Mesendoderm (in vitro differentiated cells): ENCODE measurements at regions not wholly inside any gene's neighbourhood (a gene's known extent, or its start where the extent isn't known, plus 50 kb on each side); places are given as distances from the start of the nearest gene placed in this dataset.

ENCODE experiments used
- DNase-seq: peaks from one replicate; pipeline ENCODE4 v3.0.0; 2013
- H2AK5ac ChIP-seq: 2 replicates; pipeline ENCODE4 v1.6.1; 2013; ENCODE audit warnings: low read length, inconsistent platforms
- H2BK120ac ChIP-seq: 2 replicates; pipeline ENCODE4 v1.6.1; 2013; ENCODE audit warnings: low read depth, mild to moderate bottlenecking, low read length, moderate library complexity, mixed read lengths
- H2BK15ac ChIP-seq: replicated peaks from 2 replicates; pipeline ENCODE4 v1.6.1; 2013; ENCODE audit warnings: low read depth, mild to moderate bottlenecking, moderate library complexity
- H2BK5ac ChIP-seq: 2 replicates; pipeline ENCODE4 v1.6.1; 2013; ENCODE audit warnings: low read length, inconsistent platforms
- H3K18ac ChIP-seq: 2 replicates; pipeline ENCODE4 v1.6.1; 2013; ENCODE audit warnings: mild to moderate bottlenecking, low read length, mixed read lengths
- H3K23ac ChIP-seq: one replicate; pipeline ENCODE4 v1.6.1; 2013; ENCODE audit warnings: low read length
- H3K27ac ChIP-seq: 2 replicates; pipeline ENCODE4 v1.5.1; 2013; ENCODE audit warnings: low read depth, mild to moderate bottlenecking, inconsistent platforms, low read length, moderate library complexity
- H3K27me3 ChIP-seq: 2 replicates; pipeline ENCODE4 v1.6.1; 2013; ENCODE audit warnings: low read length, control low read depth, mild to moderate bottlenecking, inconsistent platforms; ENCODE audit not compliant: insufficient read depth, poor library complexity
- H3K36me3 ChIP-seq: 2 replicates; pipeline ENCODE4 v1.6.1; 2013; ENCODE audit warnings: low read length, inconsistent platforms; ENCODE audit not compliant: control insufficient read depth, insufficient read depth
- H3K4ac ChIP-seq: one replicate; pipeline ENCODE4 v1.6.1; 2013; ENCODE audit warnings: low read depth, mild to moderate bottlenecking, low read length, moderate library complexity
- H3K4me1 ChIP-seq: 2 replicates; pipeline ENCODE4 v1.6.1; 2013; ENCODE audit warnings: low read depth, low read length, inconsistent platforms; ENCODE audit not compliant: control insufficient read depth
- H3K4me2 ChIP-seq: 2 replicates; pipeline ENCODE4 v1.6.1; 2013; ENCODE audit warnings: low read length
- H3K4me3 ChIP-seq: 2 replicates; pipeline ENCODE4 v1.5.1; 2013; ENCODE audit warnings: mild to moderate bottlenecking, low read length
- H3K56ac ChIP-seq: one replicate; pipeline ENCODE4 v1.6.1; 2013; ENCODE audit warnings: low read length
- H3K79me1 ChIP-seq: 2 replicates; pipeline ENCODE4 v1.6.1; 2013; ENCODE audit warnings: low read length, inconsistent platforms
- H3K79me2 ChIP-seq: 2 replicates; pipeline ENCODE4 v1.6.1; 2013; ENCODE audit warnings: mild to moderate bottlenecking, low read length; ENCODE audit not compliant: control insufficient read depth, insufficient read depth
- H3K9ac ChIP-seq: 2 replicates; pipeline ENCODE4 v1.6.1; 2013; ENCODE audit warnings: low read length, inconsistent platforms
- H4K5ac ChIP-seq: one replicate; pipeline ENCODE4 v1.6.1; 2013; ENCODE audit warnings: low read length
- H4K8ac ChIP-seq: one replicate; pipeline ENCODE4 v1.6.1; 2013; ENCODE audit warnings: low read depth, mild to moderate bottlenecking, control low read depth, low read length, moderate library complexity
- WGBS: extraction: QIAGEN DNeasy Blood & Tissue Kit; methylation state at CpG from one replicate; pipeline ENCODE4 v1.1.7; 2013; ENCODE audit warnings: low lambda C conversion rate, missing lambda C conversion rate; ENCODE audit not compliant: insufficient coverage; ENCODE audit errors: extremely low coverage; 5-methylcytosine and 5-hydroxymethylcytosine counted together

DNA sequence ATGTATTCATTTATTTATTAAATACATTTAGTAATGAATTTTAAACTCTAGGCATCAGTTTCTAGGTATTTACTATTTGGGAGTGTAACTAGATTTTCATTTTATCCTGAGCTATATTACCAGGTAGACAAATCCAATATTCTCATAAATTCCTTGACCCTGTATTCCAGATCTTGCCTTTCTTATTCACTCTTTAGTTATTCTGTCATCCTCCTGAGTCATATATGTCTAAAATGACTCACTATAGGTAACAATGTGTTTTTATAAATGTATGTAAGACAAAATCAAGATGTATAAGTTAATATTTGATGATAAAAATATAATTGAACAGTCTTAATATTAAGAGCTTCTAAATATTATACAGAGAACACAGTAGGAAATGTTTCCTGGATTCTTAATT, 642.1 kb upstream of the NRSN1 start:
- no peak overlapping the region for H2BK120ac ChIP-seq

GRCh38 chr6:23494367-23494766, 631.6 kb upstream of the NRSN1 start:
- no peaks in the 10 kb centered on the region for H3K27me3 ChIP-seq
- no peak overlapping the region for H2BK120ac ChIP-seq
- no peak overlapping the region for H2AK5ac ChIP-seq
- WGBS = no CpG with 5 or more reads among the region's 4 CpGs
- no peak overlapping the region for H3K23ac ChIP-seq
- no peak overlapping the region for H3K9ac ChIP-seq
- H3K56ac ChIP-seq = no peak overlapping the region
- H3K79me1 ChIP-seq = no peaks in the 10 kb centered on the region
- H3K79me2 ChIP-seq = no peaks in the 10 kb centered on the region
- no peak overlapping the region for H3K4me3 ChIP-seq
- no peak overlapping the region for H3K4me2 ChIP-seq
- no peak overlapping the region for H4K5ac ChIP-seq
- H2BK15ac ChIP-seq = no peak overlapping the region
- no peak overlapping the region for H3K18ac ChIP-seq
- no peak overlapping the region for H3K4ac ChIP-seq
- H4K8ac ChIP-seq = no peak overlapping the region
- no peaks in the 10 kb centered on the region for H3K36me3 ChIP-seq
- H3K4me1 ChIP-seq = no peaks in the 10 kb centered on the region
- H3K27ac ChIP-seq = no peak overlapping the region
- no peak overlapping the region for H2BK5ac ChIP-seq
- no peak for DNase-seq

More for the DNA sequence above, 642.1 kb upstream of the NRSN1 start:
- Histone ChIP-seq H2BK15ac (no peak overlapping the region), H3K4ac (no peak overlapping the region), H4K5ac (no peak overlapping the region), H3K79me1 (no peaks in the 10 kb centered on the region), H2AK5ac (no peak overlapping the region), H3K27me3 (no peaks in the 10 kb centered on the region), H3K4me2 (no peak overlapping the region), H3K23ac (no peak overlapping the region), H3K79me2 (no peaks in the 10 kb centered on the region), H3K4me1 (no peaks in the 10 kb centered on the region), H2BK5ac (no peak overlapping the region), H3K27ac (no peak overlapping the region), H3K9ac (no peak overlapping the region), H3K36me3 (no peaks in the 10 kb centered on the region), H3K4me3 (no peak overlapping the region), H4K8ac (no peak overlapping the region), H3K18ac (no peak overlapping the region), H3K56ac (no peak overlapping the region)
- no peak for DNase-seq

DNA sequence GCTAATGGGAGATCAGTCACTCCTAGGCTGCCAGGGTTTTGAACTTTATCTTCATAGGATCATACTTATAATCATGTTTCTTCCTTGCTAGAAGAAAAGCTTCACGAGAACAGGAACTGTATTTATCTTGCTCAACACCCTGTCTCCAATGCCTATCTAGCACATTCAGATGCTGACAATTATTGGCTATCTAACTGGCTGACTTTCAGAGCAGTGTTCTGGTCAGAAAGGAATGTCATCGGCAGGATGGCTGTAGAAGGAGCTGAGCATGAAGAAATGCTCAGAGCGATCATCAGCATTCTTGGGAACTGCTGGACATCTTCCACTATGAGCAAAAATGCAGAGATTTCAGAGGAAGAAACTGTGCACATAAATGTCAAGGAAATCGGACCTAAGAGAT, 628.0 kb upstream of the NRSN1 start:
- peak; percentile 27 for DNase-seq
- Histone ChIP-seq H2BK15ac (no peak overlapping the region), H4K8ac (no peak overlapping the region), H3K56ac (no peak overlapping the region), H2BK120ac (no peak overlapping the region), H3K79me2 (no peaks in the 10 kb centered on the region), H3K79me1 (no peaks in the 10 kb centered on the region), H3K27ac (no peak overlapping the region), H3K23ac (no peak overlapping the region), H3K4me3 (no peak overlapping the region), H2BK5ac (no peak overlapping the region), H4K5ac (no peak overlapping the region), H3K4me2 (no peak overlapping the region), H3K18ac (no peak overlapping the region), H3K36me3 (no peaks in the 10 kb centered on the region), H3K9ac (no peak overlapping the region), H3K4me1 (no peaks in the 10 kb centered on the region), H3K27me3 (no peaks in the 10 kb centered on the region), H3K4ac (no peak overlapping the region), H2AK5ac (no peak overlapping the region)
- WGBS = no CpG with 5 or more reads among the region's 4 CpGs

DNA sequence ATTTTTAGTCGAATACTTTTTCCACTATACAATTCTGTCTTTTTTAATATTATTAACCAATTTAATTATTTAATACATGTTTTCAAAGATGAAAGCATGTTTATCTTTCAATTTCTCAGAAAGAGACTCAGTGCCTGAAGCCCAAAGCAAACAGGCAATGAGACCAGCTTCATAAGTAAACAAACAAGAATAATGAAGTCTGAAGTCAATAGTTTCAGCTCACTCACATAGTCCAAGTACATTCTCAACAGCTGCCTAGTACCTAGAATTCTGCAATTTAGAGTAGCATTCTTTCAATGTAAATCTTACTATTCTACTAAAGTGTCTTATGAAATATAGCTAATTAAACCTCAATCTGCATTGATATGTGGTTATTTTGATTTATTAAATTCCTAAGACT, 626.5 kb upstream of the NRSN1 start:
- no peak overlapping the region for H3K4me2 ChIP-seq
- no peaks in the 10 kb centered on the region for H3K79me2 ChIP-seq
- no peak overlapping the region for H3K9ac ChIP-seq
- no peak overlapping the region for H3K27ac ChIP-seq
- no peak overlapping the region for H2BK15ac ChIP-seq
- no peak overlapping the region for H3K56ac ChIP-seq
- H2AK5ac ChIP-seq = no peak overlapping the region
- H3K36me3 ChIP-seq = no peaks in the 10 kb centered on the region
- no peak overlapping the region for H3K18ac ChIP-seq
- H3K4me3 ChIP-seq = no peak overlapping the region
- no peak overlapping the region for H4K8ac ChIP-seq
- no peak overlapping the region for H2BK5ac ChIP-seq
- H2BK120ac ChIP-seq = no peak overlapping the region
- no peaks in the 10 kb centered on the region for H3K4me1 ChIP-seq
- no peak overlapping the region for H4K5ac ChIP-seq
- no peak for DNase-seq
- no peak overlapping the region for H3K4ac ChIP-seq
- 100% methylated on average over 1 of the region's 1 CpG for WGBS
- H3K79me1 ChIP-seq = no peaks in the 10 kb centered on the region
- H3K23ac ChIP-seq = no peak overlapping the region
- no peaks in the 10 kb centered on the region for H3K27me3 ChIP-seq

DNA sequence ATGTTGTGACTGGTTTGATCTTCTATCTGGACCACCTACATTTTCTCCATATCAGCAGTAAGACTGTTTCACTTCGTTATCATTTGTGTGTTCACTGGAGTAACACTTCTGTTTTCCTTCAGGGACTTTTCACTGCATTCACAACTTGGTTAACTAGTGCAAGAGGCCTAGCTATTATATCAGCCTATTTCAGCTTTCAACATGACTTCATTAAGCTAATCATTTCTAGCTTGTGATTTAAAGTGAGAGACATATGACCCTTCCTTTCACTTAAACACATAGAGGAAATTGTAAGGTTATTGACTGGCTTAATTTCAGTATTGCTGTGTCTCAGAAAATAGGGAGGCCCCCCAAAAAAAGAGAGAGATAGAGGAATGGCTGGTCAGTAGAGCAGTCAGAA, 622.8 kb upstream of the NRSN1 start:
- H2BK120ac ChIP-seq = no peak overlapping the region
- no peak overlapping the region for H4K5ac ChIP-seq
- H3K27me3 ChIP-seq = no peaks in the 10 kb centered on the region
- DNase-seq = peak; percentile 18
- H2BK5ac ChIP-seq = no peak overlapping the region
- no peak overlapping the region for H3K4me2 ChIP-seq
- H3K18ac ChIP-seq = no peak overlapping the region
- no peak overlapping the region for H4K8ac ChIP-seq
- H3K56ac ChIP-seq = no peak overlapping the region
- no peak overlapping the region for H3K27ac ChIP-seq
- H3K79me2 ChIP-seq = no peaks in the 10 kb centered on the region
- no peaks in the 10 kb centered on the region for H3K4me1 ChIP-seq
- H2BK15ac ChIP-seq = no peak overlapping the region
- WGBS = no CpG with 5 or more reads among the region's 1 CpG
- H3K79me1 ChIP-seq = no peaks in the 10 kb centered on the region
- no peak overlapping the region for H3K4ac ChIP-seq
- H3K36me3 ChIP-seq = no peaks in the 10 kb centered on the region
- H3K9ac ChIP-seq = no peak overlapping the region
- H3K23ac ChIP-seq = no peak overlapping the region
- H3K4me3 ChIP-seq = no peak overlapping the region
- no peak overlapping the region for H2AK5ac ChIP-seq

- no CpG with 5 or more reads among the region's 3 CpGs for WGBS
- Histone ChIP-seq H3K4me3 (no peak overlapping the region), H3K79me2 (no peaks in the 10 kb centered on the region), H2BK120ac (no peak overlapping the region), H3K9ac (no peak overlapping the region), H4K5ac (no peak overlapping the region), H3K23ac (no peak overlapping the region), H3K79me1 (no peaks in the 10 kb centered on the region), H2AK5ac (no peak overlapping the region), H3K18ac (no peak overlapping the region), H4K8ac (no peak overlapping the region), H3K27me3 (no peaks in the 10 kb centered on the region), H3K56ac (no peak overlapping the region), H3K4me1 (no peaks in the 10 kb centered on the region), H2BK5ac (no peak overlapping the region), H3K27ac (no peak overlapping the region), H3K4ac (no peak overlapping the region), H2BK15ac (no peak overlapping the region), H3K36me3 (no peaks in the 10 kb centered on the region), H3K4me2 (no peak overlapping the region)
- DNase-seq = no peak
Measured at GRCh38 chr6:23505026-23505425, 621.0 kb upstream of the NRSN1 start.
